Islet precursor cell (in vitro differentiated cells): ENCODE measurements at regions not wholly inside any gene's neighbourhood (a gene's known extent, or its start where the extent isn't known, plus 50 kb on each side); places are given as distances from the start of the nearest gene placed in this dataset.
A peak's percentile ranks its signal among the peaks of the same experiment; 100 is the strongest.

Experiments
- DNase-seq: peaks from one replicate; pipeline ENCODE4 v3.0.0-alpha.2; 2018

DNA sequence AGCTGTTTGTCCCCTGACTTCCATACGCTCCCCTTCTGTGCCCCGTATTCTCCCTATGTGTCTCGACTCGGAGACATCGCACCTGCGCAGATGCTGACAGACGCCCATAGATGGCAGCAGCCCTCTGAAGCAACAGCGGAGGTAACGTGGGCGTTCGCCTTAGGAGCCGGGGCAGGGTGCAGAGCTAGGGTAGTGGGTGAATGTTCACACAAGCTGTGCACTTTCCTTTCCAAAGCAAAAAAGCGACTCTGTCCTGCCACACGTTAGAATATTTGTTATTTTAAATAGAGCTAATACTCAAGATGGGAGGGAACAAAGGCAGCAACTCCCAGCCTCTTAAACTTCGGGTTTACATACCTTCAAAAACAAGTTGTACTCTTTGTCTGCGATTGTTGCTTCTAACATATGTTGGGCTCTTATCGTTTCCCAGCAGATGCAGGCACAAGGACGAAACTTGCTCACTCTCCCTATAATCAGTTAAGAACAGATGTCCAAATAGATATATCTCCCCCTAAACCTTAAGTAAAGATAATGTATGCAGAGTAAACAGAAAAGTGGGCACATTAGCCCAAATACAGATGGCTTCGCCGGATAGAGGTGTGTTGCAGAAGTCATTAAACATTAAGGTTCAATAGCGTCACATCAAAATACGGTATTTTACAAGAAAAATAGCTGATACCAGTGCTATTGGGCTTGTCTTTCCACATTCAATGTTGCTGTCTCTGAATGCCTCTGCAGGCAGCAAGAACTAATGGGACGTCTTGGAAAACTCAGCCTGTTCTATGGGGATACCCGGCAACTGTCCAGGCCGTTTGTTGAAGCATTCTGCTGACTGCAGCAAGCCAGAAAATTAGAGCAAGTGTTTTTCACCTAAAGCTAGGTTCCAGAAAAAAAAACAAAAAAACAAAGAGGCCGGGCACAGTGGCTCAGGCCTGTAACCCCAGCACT, 340.3 kb upstream of the PRKCQ start:
- DNase-seq = peak; percentile 79

DNA sequence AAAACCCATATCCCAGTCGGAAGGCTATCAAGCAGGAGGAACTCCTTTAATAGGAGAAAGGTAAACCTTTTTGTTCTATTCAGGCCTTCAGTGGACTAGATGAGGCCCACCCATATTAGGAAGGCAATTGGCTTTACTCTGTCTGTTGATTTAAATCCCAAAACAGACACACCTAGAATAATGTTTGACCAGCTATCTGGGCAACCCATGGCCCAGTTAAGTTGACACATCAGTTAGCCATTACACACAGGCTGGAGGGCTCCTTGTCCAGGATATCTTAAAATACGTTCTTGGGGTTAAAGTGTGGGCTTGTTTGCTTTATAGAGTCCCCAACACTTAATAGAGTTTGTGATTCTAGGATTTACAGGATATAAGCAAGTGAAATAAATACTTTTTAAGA, 339.0 kb upstream of the PRKCQ start:
- no peak for DNase-seq

DNA sequence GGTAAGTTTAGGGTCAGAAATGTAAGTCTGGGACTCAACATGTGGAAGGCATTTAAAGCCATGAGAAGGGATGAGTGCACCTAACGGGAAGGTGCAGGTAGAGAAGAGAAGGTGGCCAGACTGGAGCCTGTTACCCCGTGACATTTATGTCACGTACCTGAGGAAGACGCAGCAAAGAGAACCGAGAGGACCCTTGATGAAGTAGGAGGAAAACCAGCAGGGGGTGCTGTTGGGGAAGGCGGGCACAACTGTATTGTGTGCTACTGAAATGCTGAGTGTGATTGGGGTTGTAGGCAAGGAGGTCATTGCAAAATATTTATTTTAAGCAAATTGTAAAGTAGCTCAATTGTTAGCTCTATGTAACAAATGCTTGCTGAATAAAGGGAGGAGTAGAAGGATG, 338.2 kb upstream of the PRKCQ start:
- peak; percentile 68 for DNase-seq

DNA sequence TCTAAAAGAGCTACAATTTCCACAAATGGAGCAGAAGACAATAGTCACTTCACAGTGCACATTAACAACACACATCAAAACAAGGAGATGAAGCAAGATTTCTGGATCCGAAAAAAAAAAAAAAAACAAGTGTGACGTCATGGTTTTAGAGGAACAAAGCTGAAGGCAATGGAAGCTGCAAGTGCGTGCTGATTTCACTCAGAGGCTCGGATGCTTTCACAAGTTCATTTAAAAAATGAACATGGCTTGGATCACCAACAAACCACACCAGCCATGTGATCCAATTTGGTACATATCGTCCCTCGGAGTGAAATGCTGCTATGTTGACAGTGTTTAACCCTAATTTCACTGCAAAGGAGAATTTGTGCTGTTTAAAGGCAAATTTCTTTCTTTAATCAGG, 337.0 kb upstream of the PRKCQ start:
- no peak for DNase-seq

DNA sequence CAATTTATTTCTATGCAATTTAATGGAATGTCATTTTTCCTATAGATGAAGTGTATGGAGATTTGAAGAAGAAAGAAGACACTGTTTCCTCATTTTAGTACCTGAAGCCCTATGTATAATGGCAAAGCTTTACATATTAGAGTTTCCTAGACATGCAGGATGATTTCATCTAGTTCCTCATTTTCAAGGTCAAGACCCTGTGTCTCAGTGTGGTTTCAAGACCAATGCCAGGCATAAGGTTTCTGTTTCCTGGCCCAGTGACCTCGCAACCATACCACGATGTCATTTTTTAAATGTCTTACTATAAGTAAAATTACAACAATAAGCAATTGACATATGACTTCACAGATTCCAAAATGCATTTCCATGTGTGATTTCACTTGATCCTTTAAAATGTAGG, 336.5 kb upstream of the PRKCQ start:
- no peak for DNase-seq

- DNase-seq = no peak
Measured at GRCh38 chr10:6915307-6915706, 335.2 kb upstream of the PRKCQ start.

DNA sequence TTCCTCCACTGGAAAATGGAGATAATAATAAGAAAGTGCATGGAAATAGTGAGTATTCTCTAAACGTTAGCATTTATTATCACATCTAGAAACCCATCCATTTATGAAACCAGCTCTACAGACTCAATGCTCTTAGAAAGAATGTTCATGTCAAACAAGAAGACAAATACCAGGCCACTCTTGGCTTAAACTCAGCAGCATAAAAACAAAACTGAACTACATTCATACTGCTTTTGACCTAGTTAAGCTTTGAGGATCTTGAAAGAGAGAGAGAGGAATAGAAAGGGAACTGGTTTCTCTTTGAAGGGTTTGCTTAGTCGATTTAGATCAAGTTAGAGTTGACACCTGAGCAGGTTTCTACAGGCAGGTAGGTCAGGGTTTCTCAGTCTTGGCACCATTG, 332.9 kb upstream of the PRKCQ start:
- no peak for DNase-seq

- DNase-seq = no peak
Measured at GRCh38 chr10:6912424-6912823, 332.3 kb upstream of the PRKCQ start.

DNA sequence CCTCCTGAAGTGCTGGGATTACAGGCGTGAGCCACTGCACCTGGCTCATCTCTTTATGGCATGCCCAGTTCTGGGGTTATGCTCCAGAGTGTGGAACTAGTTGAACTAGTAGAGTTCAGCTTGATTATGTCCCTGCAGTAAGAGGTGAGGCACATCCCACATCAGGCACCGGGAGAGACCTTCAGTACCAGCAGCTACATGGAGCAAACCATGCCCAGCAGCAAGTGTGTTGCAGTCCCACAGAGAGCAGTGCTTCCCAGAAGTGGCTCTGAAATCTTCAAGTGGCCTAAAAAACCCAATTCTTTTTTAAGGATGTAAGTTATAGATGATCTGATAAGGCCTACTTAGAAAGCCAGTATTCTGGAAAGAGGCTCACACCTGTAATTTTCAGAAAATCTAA, 331.9 kb upstream of the PRKCQ start:
- no peak for DNase-seq

DNA sequence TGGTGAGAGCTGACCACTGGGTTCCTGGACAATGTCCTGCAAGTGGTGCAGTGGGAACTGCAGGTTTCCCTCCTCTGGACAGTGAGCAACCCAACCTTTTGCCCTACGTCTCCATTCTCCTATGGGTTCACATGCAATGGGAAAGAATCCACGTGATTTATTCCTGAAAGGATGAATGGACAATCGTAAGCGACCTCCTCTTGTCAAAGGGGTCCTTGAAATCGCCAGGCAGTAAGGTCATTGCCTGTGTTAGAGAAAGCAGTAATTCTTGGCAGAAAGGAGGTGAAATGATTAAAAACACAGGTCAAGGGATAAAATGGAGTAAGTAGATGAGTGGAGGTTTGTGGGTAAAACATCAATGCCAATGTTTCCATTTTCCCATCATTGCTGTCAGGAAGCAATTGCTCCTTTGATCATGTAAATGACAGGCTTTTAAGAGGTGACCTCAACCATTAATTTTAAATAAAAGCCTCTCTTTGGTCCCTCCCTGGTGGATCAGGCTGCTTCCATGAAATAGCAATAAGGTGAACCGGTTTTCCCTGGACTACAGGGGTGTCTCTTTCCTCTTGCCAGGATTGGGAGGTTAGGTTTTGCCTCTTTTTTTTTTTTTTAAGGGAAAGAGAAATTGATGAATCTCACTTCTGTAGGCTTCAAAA, 330.0 kb upstream of the PRKCQ start:
- DNase-seq = no peak

GRCh38 chr10:6907877-6908530, 327.9 kb upstream of the PRKCQ start:
- DNase-seq = no peak

- no peak for DNase-seq
Measured at GRCh38 chr10:6894405-6894804, 314.3 kb upstream of the PRKCQ start.

- DNase-seq = no peak
Measured at GRCh38 chr10:6892864-6893263, 312.8 kb upstream of the PRKCQ start.

DNA sequence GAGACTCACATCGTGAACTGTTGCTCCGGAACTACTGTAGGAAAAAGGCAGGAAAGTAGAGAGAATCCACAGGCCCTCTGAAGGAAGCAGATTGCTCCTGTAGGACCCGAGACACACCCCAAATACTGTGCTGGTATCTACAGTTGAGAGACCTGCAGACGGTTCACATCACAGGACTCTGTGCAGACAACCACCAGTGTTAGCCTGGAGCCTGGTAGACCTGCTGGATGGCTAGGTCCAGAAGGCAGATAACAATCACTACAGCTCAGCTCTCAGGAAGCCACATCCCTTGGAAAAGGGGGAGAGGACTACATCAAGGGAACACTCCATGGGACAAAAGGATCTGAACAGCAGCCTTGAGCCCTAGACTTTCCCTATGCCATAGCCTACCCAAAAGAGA, 311.8 kb upstream of the PRKCQ start:
- DNase-seq = peak; percentile 75

DNA sequence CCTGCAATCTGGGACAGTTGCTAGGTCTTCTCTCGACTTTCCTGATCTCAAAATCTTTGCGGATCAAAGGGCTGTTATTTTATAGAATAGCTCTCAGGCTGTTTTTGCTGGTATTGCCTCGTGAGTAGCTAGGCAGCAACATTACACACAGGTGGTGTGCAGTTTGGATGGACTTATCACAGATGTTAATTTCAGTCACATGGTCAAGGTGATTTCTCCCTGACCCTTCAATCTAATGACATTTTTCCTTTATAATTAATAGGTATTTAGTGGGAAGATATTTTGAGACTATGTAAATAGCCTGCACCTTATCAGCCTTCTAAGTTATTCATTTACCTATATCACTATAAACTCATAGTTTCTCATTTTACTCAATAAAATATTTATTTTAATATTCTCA, 309.6 kb upstream of the PRKCQ start:
- no peak for DNase-seq

DNA sequence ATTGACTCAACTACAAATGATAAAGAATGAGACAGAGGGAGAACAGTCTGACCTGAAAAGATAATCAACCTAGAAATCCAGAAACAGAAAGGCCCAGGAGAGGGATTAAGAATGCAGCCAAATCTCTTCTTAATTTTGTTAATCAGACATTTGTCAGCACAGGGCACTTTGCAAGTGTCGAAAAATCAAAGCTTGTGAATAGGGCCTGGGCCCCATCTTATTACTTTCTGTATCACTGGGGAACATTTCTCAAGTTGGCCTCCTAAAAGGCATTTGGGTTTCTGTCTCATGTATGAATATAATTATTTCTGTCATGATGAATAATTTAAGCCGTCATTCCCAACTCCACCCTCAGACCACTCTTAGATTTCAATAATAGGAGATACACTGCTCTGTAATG, 308.4 kb upstream of the PRKCQ start:
- DNase-seq = no peak

- no peak for DNase-seq
Measured at GRCh38 chr10:6885284-6885683, 305.2 kb upstream of the PRKCQ start.

DNA sequence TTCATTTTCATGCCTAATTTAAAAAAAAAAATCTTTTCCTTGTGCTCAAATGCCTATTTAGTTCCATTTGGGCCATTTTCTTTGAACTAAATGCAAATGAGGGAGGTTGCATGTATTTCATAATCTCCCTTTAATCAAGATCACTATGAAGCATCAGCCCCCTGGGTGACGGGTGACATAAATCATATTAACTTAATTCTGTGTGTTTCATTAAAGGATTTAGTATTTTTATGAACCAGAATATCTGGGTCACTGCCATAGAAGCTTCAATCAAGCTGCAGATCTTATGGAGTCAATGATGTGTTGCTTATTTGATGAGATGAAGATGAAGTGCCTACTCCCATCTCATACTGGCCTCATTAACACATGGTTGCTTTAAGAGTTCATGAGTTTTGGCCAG, 301.9 kb upstream of the PRKCQ start:
- no peak for DNase-seq

- no peak for DNase-seq
Measured at GRCh38 chr10:6877722-6878392, 297.8 kb upstream of the PRKCQ start.

DNA sequence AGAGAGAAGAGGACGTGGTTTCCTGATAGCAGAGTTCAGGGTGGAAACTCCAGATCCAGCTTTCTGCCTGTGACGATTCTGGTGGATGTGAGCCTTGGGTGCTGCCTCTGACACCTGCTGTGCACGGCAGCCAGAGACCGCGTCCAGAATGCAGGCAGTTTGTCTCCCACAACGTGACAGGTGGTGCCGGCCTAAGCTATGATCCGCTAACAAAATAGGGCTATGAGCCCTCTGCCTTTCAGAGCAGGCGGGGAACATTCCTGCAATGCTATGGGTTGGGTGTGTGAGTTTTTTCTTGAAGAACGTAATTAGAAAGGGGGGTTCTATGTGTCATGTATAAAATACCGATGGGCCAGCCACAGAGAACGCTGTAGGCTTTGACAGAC, 297.3 kb upstream of the PRKCQ start:
- no peak for DNase-seq

- no peak for DNase-seq
Measured at GRCh38 chr10:6875269-6875865, 295.3 kb upstream of the PRKCQ start.

DNA sequence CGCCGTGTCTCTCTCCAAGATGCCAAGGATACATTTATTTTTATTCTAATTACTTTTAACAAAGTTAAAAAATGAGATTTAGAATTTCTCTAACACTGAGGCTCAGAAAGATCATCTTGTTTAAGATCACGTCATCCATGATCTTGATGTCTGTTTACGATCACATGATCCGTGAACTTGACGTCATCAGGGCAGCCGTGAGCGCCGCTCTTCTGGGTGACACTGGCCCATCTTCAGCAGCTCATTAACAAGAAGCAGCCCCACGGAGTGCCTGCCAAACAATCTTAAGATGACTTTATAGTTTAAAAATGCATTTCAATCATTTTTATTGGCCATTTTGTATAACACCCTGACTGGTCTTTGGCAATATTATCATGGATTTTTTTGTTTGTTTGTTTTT, 291.1 kb upstream of the PRKCQ start:
- no peak for DNase-seq
